ENCODE measurements at regions not wholly inside any gene's neighbourhood (a gene's known extent, or its start where the extent isn't known, plus 50 kb on each side); places are given as distances from the start of the nearest gene placed in this dataset.

DNA sequence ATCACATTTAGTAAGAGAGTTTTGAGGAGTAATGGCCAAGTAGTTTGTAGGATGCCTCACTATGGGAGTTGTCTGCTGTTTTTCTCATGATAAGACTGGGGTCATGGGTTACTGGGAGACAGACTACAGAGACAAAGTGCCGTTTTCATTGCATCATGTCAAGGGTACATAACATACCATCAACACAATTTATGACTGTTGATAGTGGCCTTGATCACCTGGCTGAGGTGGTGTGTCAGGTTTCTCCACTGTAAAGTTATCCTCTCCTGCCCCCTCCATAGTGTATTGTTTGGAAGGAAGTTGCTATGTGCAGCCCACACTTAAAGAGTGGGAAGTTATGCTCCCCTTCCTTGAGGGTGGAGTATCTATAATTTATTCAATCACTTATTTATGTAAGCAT is 263.5 kb upstream of the POU3F1 start:
- TF ChIP-seq, protein P1, sequence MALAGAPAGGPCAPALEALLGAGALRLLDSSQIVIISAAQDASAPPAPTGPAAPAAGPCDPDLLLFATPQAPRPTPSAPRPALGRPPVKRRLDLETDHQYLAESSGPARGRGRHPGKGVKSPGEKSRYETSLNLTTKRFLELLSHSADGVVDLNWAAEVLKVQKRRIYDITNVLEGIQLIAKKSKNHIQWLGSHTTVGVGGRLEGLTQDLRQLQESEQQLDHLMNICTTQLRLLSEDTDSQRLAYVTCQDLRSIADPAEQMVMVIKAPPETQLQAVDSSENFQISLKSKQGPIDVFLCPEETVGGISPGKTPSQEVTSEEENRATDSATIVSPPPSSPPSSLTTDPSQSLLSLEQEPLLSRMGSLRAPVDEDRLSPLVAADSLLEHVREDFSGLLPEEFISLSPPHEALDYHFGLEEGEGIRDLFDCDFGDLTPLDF (CRISPR knock-in tag; IDR thresholded peaks at IDR 0.05) = no peak
- no peak for TF ChIP-seq NR3C1 (CRISPR knock-in tag; conservative IDR thresholded peaks at IDR 0.05; ENCODE audit: low read depth)
- TF ChIP-seq, protein P2, sequence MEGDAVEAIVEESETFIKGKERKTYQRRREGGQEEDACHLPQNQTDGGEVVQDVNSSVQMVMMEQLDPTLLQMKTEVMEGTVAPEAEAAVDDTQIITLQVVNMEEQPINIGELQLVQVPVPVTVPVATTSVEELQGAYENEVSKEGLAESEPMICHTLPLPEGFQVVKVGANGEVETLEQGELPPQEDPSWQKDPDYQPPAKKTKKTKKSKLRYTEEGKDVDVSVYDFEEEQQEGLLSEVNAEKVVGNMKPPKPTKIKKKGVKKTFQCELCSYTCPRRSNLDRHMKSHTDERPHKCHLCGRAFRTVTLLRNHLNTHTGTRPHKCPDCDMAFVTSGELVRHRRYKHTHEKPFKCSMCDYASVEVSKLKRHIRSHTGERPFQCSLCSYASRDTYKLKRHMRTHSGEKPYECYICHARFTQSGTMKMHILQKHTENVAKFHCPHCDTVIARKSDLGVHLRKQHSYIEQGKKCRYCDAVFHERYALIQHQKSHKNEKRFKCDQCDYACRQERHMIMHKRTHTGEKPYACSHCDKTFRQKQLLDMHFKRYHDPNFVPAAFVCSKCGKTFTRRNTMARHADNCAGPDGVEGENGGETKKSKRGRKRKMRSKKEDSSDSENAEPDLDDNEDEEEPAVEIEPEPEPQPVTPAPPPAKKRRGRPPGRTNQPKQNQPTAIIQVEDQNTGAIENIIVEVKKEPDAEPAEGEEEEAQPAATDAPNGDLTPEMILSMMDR (IDR thresholded peaks at IDR 0.05) = no peak
- TF ChIP-seq ZNF232 (CRISPR knock-in tag; IDR thresholded peaks at IDR 0.05) = no peak
- TF ChIP-seq JAZF1 (CRISPR knock-in tag; IDR thresholded peaks at IDR 0.05) = no peak
- TF ChIP-seq, protein P3, sequence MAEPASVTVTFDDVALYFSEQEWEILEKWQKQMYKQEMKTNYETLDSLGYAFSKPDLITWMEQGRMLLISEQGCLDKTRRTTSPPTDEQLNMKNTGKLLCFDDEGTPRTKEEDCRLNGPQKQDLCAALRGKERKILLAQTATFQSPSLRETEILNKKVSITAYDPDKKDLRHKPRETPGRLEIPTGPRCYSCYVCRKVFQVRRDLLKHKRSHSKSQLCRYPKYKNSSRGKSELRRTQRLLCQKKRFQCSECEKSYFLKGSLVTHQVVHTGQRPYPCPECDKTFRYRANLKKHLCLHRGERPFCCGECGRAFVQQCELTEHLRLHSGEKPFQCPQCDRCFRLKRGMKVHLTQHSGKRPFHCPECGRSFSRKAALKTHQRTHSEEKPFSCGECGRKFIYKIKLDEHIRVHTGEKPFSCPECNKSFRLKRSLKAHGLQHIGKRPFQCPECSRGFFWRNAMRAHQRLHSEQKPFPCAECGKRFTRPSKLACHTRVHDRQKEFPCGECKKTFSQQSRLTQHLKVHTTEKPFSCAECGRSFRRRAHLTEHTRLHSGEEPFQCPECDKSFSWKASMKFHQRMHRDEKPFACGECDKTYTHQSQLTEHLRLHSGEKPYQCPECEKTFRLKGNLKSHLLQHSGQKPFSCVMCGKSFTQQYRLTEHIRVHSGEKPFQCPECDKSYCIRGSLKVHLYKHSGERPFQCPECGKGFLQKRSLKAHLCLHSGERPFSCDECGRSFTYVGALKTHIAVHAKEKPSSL (CRISPR knock-in tag; conservative IDR thresholded peaks at IDR 0.05) = no peak
- no peak for TF ChIP-seq NFE2L1 (CRISPR knock-in tag; IDR thresholded peaks at IDR 0.05)
- TF ChIP-seq, protein P4, sequence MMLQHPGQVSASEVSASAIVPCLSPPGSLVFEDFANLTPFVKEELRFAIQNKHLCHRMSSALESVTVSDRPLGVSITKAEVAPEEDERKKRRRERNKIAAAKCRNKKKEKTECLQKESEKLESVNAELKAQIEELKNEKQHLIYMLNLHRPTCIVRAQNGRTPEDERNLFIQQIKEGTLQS (CRISPR knock-in tag; conservative IDR thresholded peaks at IDR 0.05) = no peak
- TF ChIP-seq, protein P5, sequence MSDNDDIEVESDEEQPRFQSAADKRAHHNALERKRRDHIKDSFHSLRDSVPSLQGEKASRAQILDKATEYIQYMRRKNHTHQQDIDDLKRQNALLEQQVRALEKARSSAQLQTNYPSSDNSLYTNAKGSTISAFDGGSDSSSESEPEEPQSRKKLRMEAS (CRISPR knock-in tag; IDR thresholded peaks at IDR 0.05) = no peak
- TF ChIP-seq, protein P6, sequence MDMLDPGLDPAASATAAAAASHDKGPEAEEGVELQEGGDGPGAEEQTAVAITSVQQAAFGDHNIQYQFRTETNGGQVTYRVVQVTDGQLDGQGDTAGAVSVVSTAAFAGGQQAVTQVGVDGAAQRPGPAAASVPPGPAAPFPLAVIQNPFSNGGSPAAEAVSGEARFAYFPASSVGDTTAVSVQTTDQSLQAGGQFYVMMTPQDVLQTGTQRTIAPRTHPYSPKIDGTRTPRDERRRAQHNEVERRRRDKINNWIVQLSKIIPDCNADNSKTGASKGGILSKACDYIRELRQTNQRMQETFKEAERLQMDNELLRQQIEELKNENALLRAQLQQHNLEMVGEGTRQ (CRISPR knock-in tag; IDR thresholded peaks at IDR 0.05) = no peak
- no peak for TF ChIP-seq ZNF121 (CRISPR knock-in tag; IDR thresholded peaks at IDR 0.05)
- TF ChIP-seq, protein P7, sequence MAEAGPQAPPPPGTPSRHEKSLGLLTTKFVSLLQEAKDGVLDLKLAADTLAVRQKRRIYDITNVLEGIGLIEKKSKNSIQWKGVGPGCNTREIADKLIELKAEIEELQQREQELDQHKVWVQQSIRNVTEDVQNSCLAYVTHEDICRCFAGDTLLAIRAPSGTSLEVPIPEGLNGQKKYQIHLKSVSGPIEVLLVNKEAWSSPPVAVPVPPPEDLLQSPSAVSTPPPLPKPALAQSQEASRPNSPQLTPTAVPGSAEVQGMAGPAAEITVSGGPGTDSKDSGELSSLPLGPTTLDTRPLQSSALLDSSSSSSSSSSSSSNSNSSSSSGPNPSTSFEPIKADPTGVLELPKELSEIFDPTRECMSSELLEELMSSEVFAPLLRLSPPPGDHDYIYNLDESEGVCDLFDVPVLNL (CRISPR knock-in tag; IDR thresholded peaks at IDR 0.05; ENCODE audit: borderline replicate concordance, low read depth) = no peak
- TF ChIP-seq ESRRA (CRISPR knock-in tag; IDR thresholded peaks at IDR 0.05; ENCODE audit: borderline replicate concordance) = no peak
- no peak for TF ChIP-seq TCF7 (CRISPR knock-in tag; IDR thresholded peaks at IDR 0.05; ENCODE audit: low read depth)

Data from WTC11 (cell line).